Lower lobe of right lung (tissue), 2 donors: ENCODE measurements at regions not wholly inside any gene's neighbourhood (a gene's known extent, or its start where the extent isn't known, plus 50 kb on each side); places are given as distances from the start of the nearest gene placed in this dataset.

ENCODE experiments used
- ATAC-seq, 2 donors: fragments of 200-7000 bp; cut with Tn5 transposase; one replicate each; pipeline ENCODE4 v1.9.1; 2020 to 2022; ENCODE audit warnings: mild to moderate bottlenecking in 2 of 2, moderate library complexity in 2 of 2
- DNase-seq: peaks from one replicate; pipeline ENCODE4 v3.0.0-alpha.2; 2020
- H3K27ac ChIP-seq: fragments of 200-600 bp; one replicate; pipeline ENCODE4 v1.8.0; 2022
- H3K27me3 ChIP-seq: fragments of 200-600 bp; one replicate; pipeline ENCODE4 v1.8.0; 2022; ENCODE audit warnings: low read depth
- H3K36me3 ChIP-seq: fragments of 200-600 bp; one replicate; pipeline ENCODE4 v1.8.0; 2022; ENCODE audit warnings: mild to moderate bottlenecking
- H3K4me1 ChIP-seq: fragments of 200-600 bp; one replicate; pipeline ENCODE4 v1.8.0; 2022
- H3K4me3 ChIP-seq: fragments of 200-600 bp; one replicate; pipeline ENCODE4 v1.8.0; 2022; ENCODE audit warnings: mild to moderate bottlenecking
- H3K9me3 ChIP-seq: fragments of 200-600 bp; one replicate; pipeline ENCODE4 v1.8.0; 2022
- CTCF ChIP-seq: fragments of 200-600 bp; IDR thresholded peaks from one replicate; pipeline ENCODE4 v1.8.0; 2022; ENCODE audit warnings: antibody characterized with exemption, mild to moderate bottlenecking
- intact Hi-C: fragments of 100-400 bp; cut with DNase I; formaldehyde crosslinking; loops from one replicate; pipeline ENCODE4 v1.11.0; 2022
- donor health status: DM: no; HTN: yes; CAD: no; lungs with severe emphysema.

- ATAC-seq (no peak), DNase-seq (no peak)
- no peaks in the 10 kb centered on the region for H3K9me3 ChIP-seq
- no peak overlapping the region for H3K27ac ChIP-seq
- intact Hi-C loops, result no loop called here
- H3K4me3 ChIP-seq, result no peak overlapping the region
- H3K27me3 ChIP-seq, result no peaks in the 10 kb centered on the region
- no peaks in the 10 kb centered on the region for H3K36me3 ChIP-seq
- no peak for TF ChIP-seq CTCF
- H3K4me1 ChIP-seq, result no peaks in the 10 kb centered on the region
These were observed 51.8 kb upstream of the CASZ1 start for GRCh38 chr1:10848109-10848684.

GRCh38 chr1:10850026-10850425 is 53.6 kb upstream of the CASZ1 start:
- no peaks in the 10 kb centered on the region for H3K36me3 ChIP-seq
- no peak for TF ChIP-seq CTCF
- no peak for DNase-seq
- intact Hi-C loops, result no loop called here
- H3K4me1 ChIP-seq, result no peaks in the 10 kb centered on the region
- no peak overlapping the region for H3K4me3 ChIP-seq
- ATAC-seq, result no peak
- no peaks in the 10 kb centered on the region for H3K27me3 ChIP-seq
- no peak overlapping the region for H3K27ac ChIP-seq
- no peaks in the 10 kb centered on the region for H3K9me3 ChIP-seq

GRCh38 chr1:10851024-10852013 is 54.9 kb upstream of the CASZ1 start:
- H3K27ac ChIP-seq, result no peak overlapping the region
- H3K27me3 ChIP-seq, result no peaks in the 10 kb centered on the region
- ATAC-seq (no peak), DNase-seq (no peak)
- H3K36me3 ChIP-seq, result no peaks in the 10 kb centered on the region
- no peak for TF ChIP-seq CTCF
- H3K4me3 ChIP-seq, result no peak overlapping the region
- H3K4me1 ChIP-seq, result no peaks in the 10 kb centered on the region
- intact Hi-C loops, result no loop called here
- no peaks in the 10 kb centered on the region for H3K9me3 ChIP-seq

- Histone ChIP-seq H3K36me3 (no peaks in the 10 kb centered on the region), H3K27ac (no peak overlapping the region), H3K4me1 (no peaks in the 10 kb centered on the region), H3K9me3 (no peaks in the 10 kb centered on the region), H3K27me3 (no peaks in the 10 kb centered on the region), H3K4me3 (no peak overlapping the region)
- intact Hi-C loops, result no loop called here
- DNase-seq, result no peak
- ATAC-seq, result no peak
- no peak for TF ChIP-seq CTCF
These were observed 55.6 kb upstream of the CASZ1 start for GRCh38 chr1:10852018-10852417.

- no peaks in the 10 kb centered on the region for H3K9me3 ChIP-seq
- no peak overlapping the region for H3K27ac ChIP-seq
- H3K27me3 ChIP-seq, result no peaks in the 10 kb centered on the region
- no peaks in the 10 kb centered on the region for H3K4me1 ChIP-seq
- DNase-seq (no peak), ATAC-seq (no peak)
- TF ChIP-seq CTCF, result no peak
- no peaks in the 10 kb centered on the region for H3K36me3 ChIP-seq
- intact Hi-C loops, result no loop called here
- H3K4me3 ChIP-seq, result no peak overlapping the region
These were observed 56.0 kb upstream of the CASZ1 start for GRCh38 chr1:10852486-10852885.
